Stimulated activated CD8-positive, alpha-beta memory T cell treated with anti-CD3 and anti-CD28 coated beads, Interleukin-15, amount 100 ng/mL, for 4 hours (primary cell): ENCODE measurements at regions not wholly inside any gene's neighbourhood (a gene's known extent, or its start where the extent isn't known, plus 50 kb on each side); places are given as distances from the start of the nearest gene placed in this dataset.

Experiments used
- DNase-seq, 2 donors: peaks; one replicate each; pipeline ENCODE4 v3.0.0-alpha.2; 2020; ENCODE audit warnings: low read depth in 2 of 2

GRCh38 chr6:139612135-139612465, 237.7 kb upstream of the CITED2 start:
- no peak for DNase-seq

GRCh38 chr6:139611327-139612134, 237.1 kb upstream of the CITED2 start:
- no peak for DNase-seq

GRCh38 chr6:139608466-139609261, 234.2 kb upstream of the CITED2 start:
- DNase-seq: no peak

- DNase-seq: no peak
Measured at GRCh38 chr6:139605350-139605749, 230.9 kb upstream of the CITED2 start.

GRCh38 chr6:139603581-139603980, 229.1 kb upstream of the CITED2 start:
- no peak for DNase-seq

GRCh38 chr6:139602577-139602976, 228.1 kb upstream of the CITED2 start:
- DNase-seq: no peak

GRCh38 chr6:139600919-139601475, 226.5 kb upstream of the CITED2 start:
- no peak for DNase-seq

- no peak for DNase-seq
Measured at GRCh38 chr6:139600343-139600742, 225.9 kb upstream of the CITED2 start.

- no peak for DNase-seq
Measured at GRCh38 chr6:139597771-139598755, 223.6 kb upstream of the CITED2 start.

- DNase-seq: no peak
Measured at GRCh38 chr6:139597087-139597763, 222.8 kb upstream of the CITED2 start.

- DNase-seq: no peak
Measured at GRCh38 chr6:139595183-139595582, 220.7 kb upstream of the CITED2 start.

GRCh38 chr6:139594333-139594965, 220.0 kb upstream of the CITED2 start:
- DNase-seq: no peak

GRCh38 chr6:139593081-139593480, 218.6 kb upstream of the CITED2 start:
- no peak for DNase-seq

- DNase-seq: no peak
Measured at GRCh38 chr6:139592011-139592410, 217.6 kb upstream of the CITED2 start.

- no peak for DNase-seq
Measured at GRCh38 chr6:139591075-139591865, 216.8 kb upstream of the CITED2 start.

GRCh38 chr6:139590206-139590605, 215.8 kb upstream of the CITED2 start:
- no peak for DNase-seq

- no peak for DNase-seq
Measured at GRCh38 chr6:139588734-139589593, 214.5 kb upstream of the CITED2 start.

GRCh38 chr6:139588076-139588639, 213.7 kb upstream of the CITED2 start:
- no peak for DNase-seq
